HL-60/S4 treated with phorbol 12-myristate 13-acetate at 8.2 ng/mL for 4 days and 3 days (cell line): ENCODE measurements at regions not wholly inside any gene's neighbourhood (a gene's known extent, or its start where the extent isn't known, plus 50 kb on each side); places are given as distances from the start of the nearest gene placed in this dataset.

Experiments
- in situ Hi-C: fragments of 300-500 bp; cut with MboI; formaldehyde crosslinking; loops from 2 replicates; pipeline ENCODE4 v1.15.0; 2022; ENCODE audit warnings: low sequenced_read_pairs

DNA sequence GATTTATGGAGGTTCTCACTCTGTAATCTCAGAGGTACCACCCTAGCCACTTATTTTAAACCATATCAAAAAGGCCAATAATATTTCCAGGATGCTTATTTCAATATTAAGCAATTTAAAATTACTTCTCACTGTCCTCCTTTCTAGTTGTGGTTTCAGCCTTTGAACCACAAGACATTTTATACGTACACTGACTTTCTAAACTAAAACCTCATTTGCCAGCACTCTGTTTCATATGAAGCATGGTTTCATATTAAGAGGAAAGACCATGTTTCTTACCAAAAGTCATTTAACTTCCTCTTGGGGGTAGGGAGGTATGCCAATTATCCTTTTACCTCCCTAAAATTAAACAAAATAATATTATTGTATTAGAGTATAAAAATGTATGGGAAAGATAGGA is 399.8 kb downstream of the CDH7 start:
- in situ Hi-C loops = no loop called here

DNA sequence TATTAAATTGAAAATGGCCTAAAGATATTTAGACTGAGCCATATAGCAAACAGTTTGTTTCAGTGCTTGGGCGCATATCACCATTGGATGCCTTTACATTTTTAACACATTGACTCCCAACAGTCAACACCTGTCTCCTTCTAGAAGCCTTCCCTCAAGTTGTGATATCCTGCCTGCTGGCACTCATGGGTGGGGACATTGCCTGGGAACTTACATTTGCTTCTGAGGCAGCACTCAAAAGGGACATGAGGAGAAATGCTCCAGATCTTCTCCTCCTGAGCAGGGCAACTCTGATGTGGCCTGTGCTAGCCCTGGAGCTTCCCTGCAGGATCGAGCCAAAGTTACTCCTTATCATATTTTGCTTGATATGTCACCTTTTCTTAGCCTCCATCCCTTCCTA is 392.2 kb downstream of the CDH7 start:
- in situ Hi-C loops = no loop called here

GRCh38 chr18:66141716-66142115 is 390.9 kb downstream of the CDH7 start:
- in situ Hi-C loops = no loop called here

- in situ Hi-C loops = no loop called here
Measured at GRCh38 chr18:66138642-66139041, 387.8 kb downstream of the CDH7 start.

- in situ Hi-C loops = no loop called here
Measured at GRCh38 chr18:66136039-66136438, 385.2 kb downstream of the CDH7 start.

DNA sequence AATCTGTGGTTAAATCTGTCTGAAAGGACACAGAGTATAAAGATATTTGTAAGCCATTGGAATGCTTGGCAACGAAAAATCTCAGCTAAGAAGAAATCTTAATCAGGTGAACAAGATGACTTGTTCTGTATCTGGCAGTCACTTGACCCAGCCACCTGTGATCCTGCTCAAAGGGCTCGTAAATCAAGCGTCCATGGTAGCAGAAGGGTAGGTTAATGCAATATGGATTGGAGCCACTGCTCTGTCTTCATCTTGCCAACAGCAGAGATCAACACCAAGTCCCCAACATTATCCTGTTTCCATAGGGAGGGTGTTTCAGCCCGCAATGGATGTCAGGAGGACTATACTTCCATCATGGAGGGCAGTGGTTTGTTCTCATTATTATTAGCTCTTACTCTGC is 378.4 kb downstream of the CDH7 start:
- in situ Hi-C loops = no loop called here

GRCh38 chr18:66126266-66126665 is 375.5 kb downstream of the CDH7 start:
- in situ Hi-C loops = no loop called here

- in situ Hi-C loops = no loop called here
Measured at GRCh38 chr18:66124394-66124793, 373.6 kb downstream of the CDH7 start.

GRCh38 chr18:66119347-66119746 is 368.5 kb downstream of the CDH7 start:
- in situ Hi-C loops = no loop called here

- in situ Hi-C loops = no loop called here
Measured at GRCh38 chr18:66111018-66111417, 360.2 kb downstream of the CDH7 start.

DNA sequence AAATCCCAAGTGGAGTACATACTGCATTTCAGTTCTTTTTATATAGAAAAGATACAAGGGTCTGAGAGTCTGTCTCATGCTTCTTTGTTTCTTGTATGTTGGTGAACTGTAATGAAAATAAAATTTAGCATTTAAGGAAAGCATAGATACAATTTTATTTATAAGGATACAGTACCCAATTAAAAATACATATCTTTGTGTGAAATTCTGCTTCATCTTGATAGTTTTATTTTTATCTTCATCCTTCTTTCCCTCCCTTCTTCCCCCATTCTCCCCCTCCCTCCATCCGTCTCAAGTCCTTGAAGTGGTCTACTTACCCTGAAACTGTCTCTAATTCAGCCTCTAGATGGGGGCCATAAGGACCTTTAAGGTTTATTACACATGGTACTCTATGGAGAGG is 359.8 kb downstream of the CDH7 start:
- in situ Hi-C loops = no loop called here

GRCh38 chr18:66109981-66110380 is 359.2 kb downstream of the CDH7 start:
- in situ Hi-C loops = no loop called here

DNA sequence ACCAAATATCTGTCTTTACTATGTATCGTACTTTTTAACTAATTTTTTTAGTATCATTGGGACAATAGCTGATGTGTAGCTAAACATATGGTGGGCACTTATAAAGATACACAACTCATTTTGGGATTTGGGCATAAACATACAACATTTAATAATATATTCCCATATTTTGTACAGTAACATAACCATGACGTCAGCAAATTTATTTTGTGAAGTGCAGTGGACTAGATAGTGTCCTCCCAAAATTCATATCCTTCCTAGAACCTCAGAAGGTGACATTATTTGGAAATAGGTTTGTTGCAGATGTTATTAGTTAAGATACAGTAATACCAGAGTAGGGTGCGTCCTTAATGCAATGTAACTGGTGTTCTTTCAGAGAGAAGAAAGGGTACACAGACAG is 356.7 kb downstream of the CDH7 start:
- in situ Hi-C loops = no loop called here

GRCh38 chr18:66105016-66105415 is 354.2 kb downstream of the CDH7 start:
- in situ Hi-C loops = no loop called here

DNA sequence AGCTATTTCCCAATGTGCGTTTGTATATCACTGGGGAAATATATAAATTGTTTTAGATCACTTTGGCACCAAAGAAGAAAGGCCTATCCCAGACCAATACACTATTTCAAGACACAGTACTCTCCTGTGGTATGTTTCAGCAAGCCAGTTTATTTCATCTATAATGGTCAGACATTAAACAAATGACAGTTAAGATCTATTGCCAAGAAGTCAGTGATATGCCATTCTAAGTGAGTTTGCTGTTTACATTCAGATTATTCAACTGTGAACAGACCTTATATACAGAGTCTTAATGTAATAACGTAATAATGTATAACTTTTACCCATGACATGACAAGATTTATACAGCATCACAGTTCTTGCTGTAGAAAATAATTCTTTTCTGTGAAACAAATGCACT is 352.7 kb downstream of the CDH7 start:
- in situ Hi-C loops = no loop called here

- in situ Hi-C loops = no loop called here
Measured at GRCh38 chr18:66083078-66083477, 332.3 kb downstream of the CDH7 start.

GRCh38 chr18:66078925-66079800 is 328.4 kb downstream of the CDH7 start:
- in situ Hi-C loops = no loop called here

DNA sequence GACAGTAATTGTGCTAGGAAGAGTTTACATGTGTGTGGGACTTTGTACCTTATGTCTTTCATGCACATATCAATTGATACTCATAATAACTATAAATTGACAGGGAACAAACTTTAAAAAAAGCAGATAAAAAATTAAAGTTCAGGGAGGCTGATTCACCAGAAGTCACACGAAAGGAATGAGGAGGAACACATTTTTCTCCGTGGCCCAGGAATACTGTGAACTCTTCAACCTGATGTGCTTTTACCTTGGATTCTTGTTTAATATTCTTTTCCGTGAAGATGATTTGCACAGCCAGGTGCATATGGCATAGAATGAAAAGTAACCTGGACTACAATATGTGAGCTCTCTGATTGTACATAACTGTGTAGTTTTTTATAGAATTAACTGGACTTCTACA is 326.3 kb downstream of the CDH7 start:
- in situ Hi-C loops = no loop called here

DNA sequence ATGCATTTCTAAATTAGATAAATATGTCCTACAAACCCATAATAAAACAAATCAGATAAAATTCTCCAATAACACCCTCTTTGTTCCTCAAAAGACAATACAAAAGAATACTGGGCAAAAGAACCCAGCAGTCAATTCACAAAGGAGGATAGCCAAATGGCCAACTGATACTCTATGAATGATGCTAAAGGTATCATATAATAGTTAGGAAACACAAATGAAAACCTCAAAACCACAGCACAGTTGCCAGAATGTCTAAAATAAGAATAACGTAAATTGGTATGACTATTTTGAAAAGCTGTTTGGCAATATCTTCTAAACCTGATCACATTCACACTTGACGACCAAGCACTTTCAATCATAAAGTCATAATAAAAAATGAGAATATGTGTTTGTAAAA is 315.4 kb downstream of the CDH7 start:
- in situ Hi-C loops = no loop called here

- in situ Hi-C loops = loop anchor here (10.0 kb wide), 1 partner anchor 64 kb away; no protein-coding TSS in a partner anchor
Measured at GRCh38 chr18:66048406-66048805, 297.6 kb downstream of the CDH7 start.

GRCh38 chr18:66046032-66046602 is 295.3 kb downstream of the CDH7 start:
- in situ Hi-C loops = loop anchor here (10.0 kb wide), 1 partner anchor 61 kb away; no protein-coding TSS in a partner anchor

DNA sequence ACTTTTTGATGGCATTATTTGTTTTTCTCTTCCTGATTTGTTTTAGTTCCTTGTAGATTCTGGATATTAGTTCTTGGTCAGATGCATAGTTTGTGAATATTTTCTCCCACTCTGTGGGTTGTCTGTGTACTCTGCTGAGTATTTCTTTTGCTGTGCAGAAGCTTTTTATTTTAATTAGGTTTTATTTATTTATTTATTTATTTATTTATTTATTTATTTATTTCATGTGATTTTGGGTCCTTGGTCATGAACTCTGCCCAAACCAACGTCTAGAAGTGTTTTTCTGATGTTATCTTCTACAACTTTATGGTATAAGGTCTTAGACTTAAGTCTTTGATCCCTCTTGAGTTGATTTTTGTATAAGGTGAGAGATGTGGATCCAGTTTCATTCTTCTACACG is 292.2 kb downstream of the CDH7 start:
- in situ Hi-C loops = loop anchor here (10.0 kb wide), 1 partner anchor 58 kb away; no protein-coding TSS in a partner anchor
